HCT116 (cell line): ENCODE measurements at regions not wholly inside any gene's neighbourhood (a gene's known extent, or its start where the extent isn't known, plus 50 kb on each side); places are given as distances from the start of the nearest gene placed in this dataset.

Source experiments
- ATAC-seq: fragments of 200-7000 bp; cut with Tn5 transposase; 2 replicates; pipeline ENCODE4 v1.9.1; 2020; ENCODE audit warnings: mild to moderate bottlenecking, moderate library complexity
- BruUV-seq: library from RNA; stranded (reverse); fragments of 400-500 nt; replicated peaks from 2 replicates; lab custom pipeline; 2021; lab: Mats Ljungman, UMichigan
- CTCF ChIA-PET: fragments of 300-600 bp; sonication (Branson Sonifier 250); formaldehyde crosslinking; loops from one replicate; lab custom pipeline; 2021; ENCODE audit warnings: antibody characterized with exemption; lab: Charles Lee
- POLR2A ChIA-PET: fragments of 300-600, 350-600 bp; sonication (Branson Sonifier 250); formaldehyde crosslinking; loops from one replicate; lab custom pipeline; 2021; ENCODE audit warnings: antibody characterized with exemption; lab: Charles Lee
- RAD21 ChIA-PET, 2 experiments: fragments of 300-600 bp; sonication (Branson Sonifier 250); formaldehyde crosslinking; loops; one replicate each; lab custom pipeline; 2023; ENCODE audit warnings: low total read pairs in 2 of 2; ENCODE audit not compliant: uncharacterized antibody in 2 of 2, unreplicated experiment in 2 of 2, low non-redundant PET in 1 of 2; lab: Charles Lee
- DNase-seq: peaks from one replicate; pipeline ENCODE4 v3.0.0-alpha.2; 2010; ENCODE audit warnings: low read depth, low spot score
- H2AFZ ChIP-seq: fragments of 200-600 bp; shearing (Covaris generic), sonication (generic); 2 replicates; pipeline ENCODE4 v1.6.1; 2017; ENCODE audit warnings: low read depth, mixed run types, mixed read lengths, antibody characterized with exemption, low read length; ENCODE audit not compliant: poor library complexity, severe bottlenecking
- H3K27ac ChIP-seq: 2 replicates; pipeline ENCODE4 v1.5.1; 2012; ENCODE audit warnings: low read depth, low read length
- H3K27me3 ChIP-seq: fragments of 200-600 bp; sonication (generic); 2 replicates; pipeline ENCODE4 v1.6.1; 2016; ENCODE audit warnings: mixed run types, low read length, mixed read lengths; ENCODE audit not compliant: insufficient read depth
- H3K36me3 ChIP-seq, 2 experiments: fragments of 200-500 bp in 1 of 2; fragments of 200-600 bp in 1 of 2; sonication (Bioruptor generic) in 1 of 2; sonication (generic) in 1 of 2; 2 replicates each; pipeline versions ENCODE4 v1.5.1 to v1.6.1; 2014 to 2016; ENCODE audit warnings: low read length in 2 of 2, inconsistent platforms in 1 of 2, mixed read lengths in 1 of 2, mixed run types in 1 of 2; ENCODE audit not compliant: insufficient read depth in 2 of 2, control insufficient read depth in 1 of 2
- H3K4me1 ChIP-seq, 2 experiments: fragments of 200-600 bp in 1 of 2; sonication (generic) in 1 of 2; 2 replicates each; pipeline versions ENCODE4 v1.5.1 to v1.6.1; 2012 to 2017; ENCODE audit warnings: low read length in 2 of 2, inconsistent platforms in 1 of 2, mild to moderate bottlenecking in 1 of 2, mixed read lengths in 1 of 2, mixed run types in 1 of 2, moderate library complexity in 1 of 2; ENCODE audit not compliant: insufficient read depth in 2 of 2, control insufficient read depth in 1 of 2
- H3K4me2 ChIP-seq: fragments of 200-600 bp; sonication (generic); 2 replicates; pipeline ENCODE4 v1.6.1; 2017; ENCODE audit warnings: mixed run types, low read length, mixed read lengths
- H3K4me3 ChIP-seq, 2 experiments: fragments of 200-600 bp in 1 of 2; sonication (generic) in 1 of 2; replicated peaks in 1 of 2; 2 replicates each; pipeline ENCODE4 v1.5.1; 2011 to 2016; ENCODE audit warnings: low read length in 2 of 2, control low read depth in 1 of 2, low read depth in 1 of 2, mild to moderate bottlenecking in 1 of 2, mixed read lengths in 1 of 2, mixed run types in 1 of 2
- H3K79me2 ChIP-seq: fragments of 200-600 bp; sonication (generic); 2 replicates; pipeline ENCODE4 v1.6.1; 2017; ENCODE audit warnings: mild to moderate bottlenecking, mixed run types, low read length, moderate library complexity, mixed read lengths; ENCODE audit not compliant: insufficient read depth
- H3K9ac ChIP-seq: fragments of 200-600 bp; sonication (generic); 2 replicates; pipeline ENCODE4 v1.6.1; 2016; ENCODE audit warnings: low read length, mixed read lengths
- H3K9me2 ChIP-seq: fragments of 200-600 bp; sonication (generic), shearing (Covaris generic); 2 replicates; pipeline ENCODE4 v1.6.1; 2017; ENCODE audit warnings: mixed run types, mild to moderate bottlenecking, moderate library complexity; ENCODE audit not compliant: insufficient read depth
- H3K9me3 ChIP-seq, 2 experiments: fragments of 200-500 bp in 1 of 2; fragments of 200-600 bp in 1 of 2; sonication (Bioruptor generic) in 1 of 2; sonication (generic) in 1 of 2; 2 replicates each; pipeline ENCODE4 v1.6.1; 2014 to 2017; ENCODE audit warnings: low read length in 2 of 2, mixed read lengths in 2 of 2, inconsistent platforms in 1 of 2, low read depth in 1 of 2, mild to moderate bottlenecking in 1 of 2, mixed run types in 1 of 2, moderate library complexity in 1 of 2; ENCODE audit not compliant: control insufficient read depth in 1 of 2, insufficient read depth in 1 of 2
- H4K20me1 ChIP-seq: fragments of 200-600 bp; sonication (generic), shearing (Covaris generic); 2 replicates; pipeline ENCODE4 v1.6.1; 2017; ENCODE audit warnings: mixed run types, mild to moderate bottlenecking, moderate library complexity; ENCODE audit not compliant: insufficient read depth
- ATF3 ChIP-seq: IDR thresholded peaks from 2 replicates; pipeline ENCODE4 v1.6.1; 2012
- CBX3 ChIP-seq: IDR thresholded peaks from 2 replicates; pipeline ENCODE4 v1.6.1; 2012; ENCODE audit warnings: low read depth
- CEBPB ChIP-seq: IDR thresholded peaks from 2 replicates; pipeline ENCODE4 v1.6.1; 2012; ENCODE audit warnings: low read depth
- CTCF ChIP-seq, 3 experiments: fragments of 200-600 bp in 1 of 3; sonication (generic) in 1 of 3; IDR thresholded peaks in 2 of 3; conservative IDR thresholded peaks in 1 of 3; 2 replicates each; pipeline ENCODE4 v1.5.1; 2012 to 2017; ENCODE audit warnings: low read depth in 2 of 3, low read length in 2 of 3, antibody characterized with exemption in 1 of 3, borderline replicate concordance in 1 of 3, control low read depth in 1 of 3, mild to moderate bottlenecking in 1 of 3, mixed read lengths in 1 of 3, mixed run types in 1 of 3, moderate library complexity in 1 of 3; ENCODE audit not compliant: insufficient read depth in 1 of 3
- EGR1 ChIP-seq: IDR thresholded peaks from 2 replicates; pipeline ENCODE4 v1.6.1; 2012; ENCODE audit warnings: low read depth
- EZH2 ChIP-seq: fragments of 200-600 bp; sonication (generic); IDR thresholded peaks from 2 replicates; pipeline ENCODE4 v1.6.1; 2017; ENCODE audit warnings: antibody characterized with exemption, mixed run types
- FOSL1 ChIP-seq: IDR thresholded peaks from 2 replicates; pipeline ENCODE4 v1.6.1; 2012; ENCODE audit warnings: low read depth
- JUND ChIP-seq: IDR thresholded peaks from 2 replicates; pipeline ENCODE4 v1.6.1; 2012
- POLR2A ChIP-seq: IDR thresholded peaks from 2 replicates; pipeline ENCODE4 v1.7.0; 2011; ENCODE audit warnings: borderline replicate concordance; ENCODE audit not compliant: insufficient read depth, insufficient read length; ENCODE audit errors: extremely low read depth
- POLR2AphosphoS5 ChIP-seq: IDR thresholded peaks from 2 replicates; pipeline ENCODE4 v1.6.1; 2011; ENCODE audit warnings: mild to moderate bottlenecking, low read depth, low read length, moderate library complexity
- RAD21 ChIP-seq: IDR thresholded peaks from 2 replicates; pipeline ENCODE4 v1.6.1; 2012; ENCODE audit warnings: low read depth, mild to moderate bottlenecking
- REST ChIP-seq: IDR thresholded peaks from 2 replicates; pipeline ENCODE4 v1.6.1; 2012; ENCODE audit warnings: low read depth
- SIN3A ChIP-seq: IDR thresholded peaks from 2 replicates; pipeline ENCODE4 v1.6.1; 2012; ENCODE audit warnings: low read depth
- SRF ChIP-seq: IDR thresholded peaks from 2 replicates; pipeline ENCODE4 v1.6.1; 2012; ENCODE audit warnings: low read depth
- TCF7L2 ChIP-seq: IDR thresholded peaks from 2 replicates; pipeline ENCODE4 v1.7.0; 2011; ENCODE audit warnings: borderline replicate concordance, inconsistent platforms; ENCODE audit not compliant: insufficient read depth, insufficient read length; ENCODE audit errors: extremely low read depth
- YY1 ChIP-seq: IDR thresholded peaks from 2 replicates; pipeline ENCODE4 v1.6.1; 2011; ENCODE audit warnings: low read length, low read depth, moderate library complexity, mild to moderate bottlenecking; ENCODE audit not compliant: insufficient replicate concordance; ENCODE audit errors: extremely low read depth
- ZFX ChIP-seq: fragments of 450-650 bp; IDR thresholded peaks from 2 replicates; pipeline ENCODE4 v1.6.1; 2017
- ZNF274 ChIP-seq: fragments of 200-500 bp; sonication (Bioruptor generic); IDR thresholded peaks from 2 replicates; pipeline ENCODE4 v1.6.1; 2014; ENCODE audit warnings: mild to moderate bottlenecking, low read depth, low read length, inconsistent platforms
- intact Hi-C: fragments of 100-400 bp; cut with micrococcal nuclease; formaldehyde crosslinking; loops from 2 replicates; pipeline ENCODE4 v1.10.0; 2022
- TF ChIP-seq, protein P1 (sequence below): IDR thresholded peaks from 2 replicates; pipeline ENCODE4 v1.6.1; 2011; ENCODE audit warnings: mild to moderate bottlenecking, low read length, moderate library complexity; ENCODE audit not compliant: insufficient replicate concordance; ENCODE audit errors: extremely low read depth
- TF ChIP-seq, protein P2 (sequence below): IDR thresholded peaks from 2 replicates; pipeline ENCODE4 v1.6.1; 2012

- RAD21 ChIA-PET: no interaction called here
- Histone ChIP-seq H4K20me1 (no peaks in the 10 kb centered on the region), H3K9me3 (no peaks in the 10 kb centered on the region), H3K36me3 (no peaks in the 10 kb centered on the region), H3K4me1 (no peaks in the 10 kb centered on the region), H2AFZ (no peak overlapping the region), H3K4me3 (no peak overlapping the region)
- no peak for DNase-seq
- TF ChIP-seq POLR2AphosphoS5 (no peak), EZH2 (no peak), POLR2A (no peak), SRF (no peak), CEBPB (no peak), REST (no peak), JUND (no peak), FOSL1 (no peak), EGR1 (no peak), CBX3 (no peak), CTCF (IDR thresholded peaks at IDR 0.05 in 2 of 3, conservative IDR thresholded peaks at IDR 0.05 in 1 of 3; ENCODE audit: borderline replicate concordance in 1 of 3, insufficient read depth in 1 of 3, low read depth in 2 of 3, low read length in 2 of 3) (no peak), ZFX (no peak), ZNF274 (no peak), ATF3 (no peak), TCF7L2 (no peak), RAD21 (no peak), YY1 (no peak), SIN3A (no peak)
- TF ChIP-seq, protein P1, sequence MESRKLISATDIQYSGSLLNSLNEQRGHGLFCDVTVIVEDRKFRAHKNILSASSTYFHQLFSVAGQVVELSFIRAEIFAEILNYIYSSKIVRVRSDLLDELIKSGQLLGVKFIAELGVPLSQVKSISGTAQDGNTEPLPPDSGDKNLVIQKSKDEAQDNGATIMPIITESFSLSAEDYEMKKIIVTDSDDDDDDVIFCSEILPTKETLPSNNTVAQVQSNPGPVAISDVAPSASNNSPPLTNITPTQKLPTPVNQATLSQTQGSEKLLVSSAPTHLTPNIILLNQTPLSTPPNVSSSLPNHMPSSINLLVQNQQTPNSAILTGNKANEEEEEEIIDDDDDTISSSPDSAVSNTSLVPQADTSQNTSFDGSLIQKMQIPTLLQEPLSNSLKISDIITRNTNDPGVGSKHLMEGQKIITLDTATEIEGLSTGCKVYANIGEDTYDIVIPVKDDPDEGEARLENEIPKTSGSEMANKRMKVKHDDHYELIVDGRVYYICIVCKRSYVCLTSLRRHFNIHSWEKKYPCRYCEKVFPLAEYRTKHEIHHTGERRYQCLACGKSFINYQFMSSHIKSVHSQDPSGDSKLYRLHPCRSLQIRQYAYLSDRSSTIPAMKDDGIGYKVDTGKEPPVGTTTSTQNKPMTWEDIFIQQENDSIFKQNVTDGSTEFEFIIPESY: no peak
- TF ChIP-seq, protein P2, sequence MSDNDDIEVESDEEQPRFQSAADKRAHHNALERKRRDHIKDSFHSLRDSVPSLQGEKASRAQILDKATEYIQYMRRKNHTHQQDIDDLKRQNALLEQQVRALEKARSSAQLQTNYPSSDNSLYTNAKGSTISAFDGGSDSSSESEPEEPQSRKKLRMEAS: no peak
- TF ChIP-seq, all 23 proteins: peak for 0
- Histone ChIP-seq H3K27ac (no peak overlapping the region), H3K9ac (no peak overlapping the region), H3K9me2 (no peaks in the 10 kb centered on the region), H3K27me3 (no peaks in the 10 kb centered on the region), H3K79me2 (no peaks in the 10 kb centered on the region), H3K4me2 (no peak overlapping the region)
- ATAC-seq: no peak
- ChIA-PET POLR2A (no interaction called here), CTCF (no interaction called here)
- intact Hi-C loops: no loop called here
- BruUV-seq: no TSS peak
Measured at GRCh38 chr3:189500798-189501495, 130.2 kb upstream of the TP63 start.
